Thyroid gland (tissue), 4 donors: ENCODE measurements at regions not wholly inside any gene's neighbourhood (a gene's known extent, or its start where the extent isn't known, plus 50 kb on each side); places are given as distances from the start of the nearest gene placed in this dataset.

Experiments
- DNase-seq, 2 donors: peaks; one replicate each; pipeline ENCODE4 v3.0.0-alpha.2; 2019
- H3K27ac ChIP-seq, 3 donors: fragments of 200-600 bp; sonication (generic); 1 replicate in 2 of 3; 2 replicates in 1 of 3; pipeline ENCODE4 v1.5.1; 2016 to 2019; ENCODE audit warnings: mild to moderate bottlenecking in 1 of 3, moderate library complexity in 1 of 3
- H3K27me3 ChIP-seq: fragments of 200-600 bp; sonication (generic); one replicate; pipeline ENCODE4 v1.5.1; 2019
- H3K36me3 ChIP-seq, 2 donors: fragments of 200-600 bp; sonication (generic); one replicate each; pipeline ENCODE4 v1.5.1; 2016 to 2019
- H3K4me1 ChIP-seq, 2 donors: fragments of 200-600 bp; sonication (generic); one replicate each; pipeline ENCODE4 v1.5.1; 2017 to 2019
- H3K4me3 ChIP-seq, 3 donors: fragments of 200-600 bp; sonication (generic); replicated peaks in 1 of 3; 1 replicate in 2 of 3; 2 replicates in 1 of 3; pipeline ENCODE4 v1.5.1; 2016; ENCODE audit warnings: mild to moderate bottlenecking in 1 of 3
- H3K9me3 ChIP-seq: fragments of 200-600 bp; sonication (generic); one replicate; pipeline ENCODE4 v1.5.1; 2017
- POLR2A ChIP-seq, 2 donors: fragments of 450-650 bp; IDR thresholded peaks; one replicate each; pipeline ENCODE4 v1.6.1; 2017; ENCODE audit warnings: antibody characterized with exemption in 2 of 2, mild to moderate bottlenecking in 2 of 2, moderate library complexity in 1 of 2
- WGBS, 2 donors: methylation state at CpG; one replicate each; pipeline ENCODE4 v1.1.5; 2017; 5-methylcytosine and 5-hydroxymethylcytosine counted together
- intact Hi-C: fragments of 100-400 bp; cut with DNase I; formaldehyde crosslinking; loops from one replicate; pipeline ENCODE4 v1.15.1; 2023
- TF ChIP-seq, protein P1 (sequence below), 6 experiments: fragments of 200-600 bp in 3 of 6; fragments of 450-650 bp in 3 of 6; sonication (generic) in 3 of 6; IDR thresholded peaks; one replicate each; pipeline ENCODE4 v1.5.1; 2016 to 2019; ENCODE audit warnings: antibody characterized with exemption in 6 of 6, mild to moderate bottlenecking in 2 of 6, inconsistent platforms in 1 of 6, moderate library complexity in 1 of 6

DNA sequence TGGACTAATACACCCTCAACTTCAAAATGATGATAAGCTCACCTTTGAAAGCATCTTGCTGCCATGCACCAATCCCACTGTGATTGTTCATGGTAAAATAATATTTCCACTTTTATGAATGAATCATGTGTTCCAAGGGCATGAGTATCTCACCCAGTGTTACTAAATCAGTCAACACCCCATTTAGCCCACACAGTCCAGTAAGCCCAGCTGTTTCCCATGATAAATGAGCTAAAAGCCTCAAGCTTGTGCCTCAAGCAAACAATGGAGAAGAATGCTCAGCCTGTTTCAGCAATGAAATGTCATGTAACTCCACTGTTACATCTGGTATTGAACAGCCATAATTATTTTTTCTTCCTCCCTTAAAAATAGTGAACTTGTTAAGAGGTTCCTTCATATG is 442.5 kb downstream of the XPNPEP1 start:
- no peak for DNase-seq
- Histone ChIP-seq H3K36me3 (no peaks in the 10 kb centered on the region), H3K4me3 (no peak overlapping the region), H3K27me3 (no peaks in the 10 kb centered on the region), H3K27ac (no peak overlapping the region), H3K9me3 (no peaks in the 10 kb centered on the region), H3K4me1 (no peaks in the 10 kb centered on the region)
- TF ChIP-seq, protein P1, sequence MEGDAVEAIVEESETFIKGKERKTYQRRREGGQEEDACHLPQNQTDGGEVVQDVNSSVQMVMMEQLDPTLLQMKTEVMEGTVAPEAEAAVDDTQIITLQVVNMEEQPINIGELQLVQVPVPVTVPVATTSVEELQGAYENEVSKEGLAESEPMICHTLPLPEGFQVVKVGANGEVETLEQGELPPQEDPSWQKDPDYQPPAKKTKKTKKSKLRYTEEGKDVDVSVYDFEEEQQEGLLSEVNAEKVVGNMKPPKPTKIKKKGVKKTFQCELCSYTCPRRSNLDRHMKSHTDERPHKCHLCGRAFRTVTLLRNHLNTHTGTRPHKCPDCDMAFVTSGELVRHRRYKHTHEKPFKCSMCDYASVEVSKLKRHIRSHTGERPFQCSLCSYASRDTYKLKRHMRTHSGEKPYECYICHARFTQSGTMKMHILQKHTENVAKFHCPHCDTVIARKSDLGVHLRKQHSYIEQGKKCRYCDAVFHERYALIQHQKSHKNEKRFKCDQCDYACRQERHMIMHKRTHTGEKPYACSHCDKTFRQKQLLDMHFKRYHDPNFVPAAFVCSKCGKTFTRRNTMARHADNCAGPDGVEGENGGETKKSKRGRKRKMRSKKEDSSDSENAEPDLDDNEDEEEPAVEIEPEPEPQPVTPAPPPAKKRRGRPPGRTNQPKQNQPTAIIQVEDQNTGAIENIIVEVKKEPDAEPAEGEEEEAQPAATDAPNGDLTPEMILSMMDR (IDR thresholded peaks at IDR 0.05) = no peak
- TF ChIP-seq POLR2A (IDR thresholded peaks at IDR 0.05) = no peak
- intact Hi-C loops = no loop called here

DNA sequence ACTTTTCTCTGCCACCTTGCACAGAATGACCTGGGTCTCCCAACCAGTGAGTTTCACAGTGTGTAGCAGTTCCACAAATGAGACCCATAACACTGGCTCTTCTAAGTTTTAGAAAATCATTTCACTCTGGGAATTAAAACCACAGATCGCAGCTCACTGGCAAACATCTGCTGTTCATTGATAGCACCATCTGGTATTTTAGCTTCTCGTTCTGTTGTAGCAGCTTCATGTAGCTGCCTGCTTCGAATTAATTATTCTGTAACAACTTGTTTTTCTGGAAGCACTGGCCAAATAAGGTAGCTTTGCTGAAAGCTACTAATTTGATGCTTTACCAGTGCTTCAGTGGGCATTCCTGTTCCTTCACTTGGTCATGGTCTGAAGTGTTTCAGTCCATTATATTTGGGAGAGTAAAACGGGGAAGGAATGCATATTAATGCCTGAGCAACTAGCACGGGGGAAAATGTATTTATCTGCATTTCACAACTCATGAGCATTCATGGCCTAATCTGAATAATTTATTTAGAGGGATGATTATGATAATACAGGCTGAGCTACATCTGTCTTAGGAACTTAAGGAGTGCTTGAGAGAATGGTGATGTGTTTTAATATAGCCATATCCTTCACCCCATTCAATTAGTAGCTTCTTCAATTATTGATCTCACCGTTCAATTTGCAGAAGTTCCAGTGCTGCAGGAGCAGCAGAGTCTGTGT is 447.4 kb downstream of the XPNPEP1 start:
- 76% methylated on average over 6 of the region's 6 CpGs for WGBS, 2 donors
- intact Hi-C loops = no loop called here
- Histone ChIP-seq H3K36me3 (no peaks in the 10 kb centered on the region), H3K4me1 (no peaks in the 10 kb centered on the region), H3K9me3 (no peaks in the 10 kb centered on the region), H3K4me3 (no peak overlapping the region), H3K27me3 (no peaks in the 10 kb centered on the region), H3K27ac (no peak overlapping the region)
- TF ChIP-seq, protein P1 (IDR thresholded peaks at IDR 0.05) = no peak
- no peak for TF ChIP-seq POLR2A (IDR thresholded peaks at IDR 0.05)
- DNase-seq = no peak

DNA sequence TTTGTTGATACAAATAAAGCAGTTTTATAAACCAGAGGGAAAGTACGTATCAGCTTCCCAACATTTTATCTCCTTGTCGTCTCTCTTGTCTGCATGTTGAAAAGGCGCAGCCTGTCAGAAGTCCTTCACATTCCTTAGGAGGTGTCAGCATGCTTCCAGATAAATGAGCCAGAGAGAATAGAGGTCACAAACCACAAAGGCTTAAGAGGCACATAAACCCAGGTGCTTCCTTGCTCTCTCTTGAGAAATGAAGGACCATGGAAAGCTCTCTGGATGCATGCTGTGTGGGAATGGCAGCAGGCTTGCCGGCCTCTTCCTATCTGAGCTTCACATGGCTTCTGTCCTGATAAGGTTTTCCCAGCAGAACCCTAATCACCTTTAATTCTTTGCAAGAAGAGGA is 448.5 kb downstream of the XPNPEP1 start:
- no peaks in the 10 kb centered on the region for H3K36me3 ChIP-seq
- no peaks in the 10 kb centered on the region for H3K27me3 ChIP-seq
- H3K27ac ChIP-seq = no peak overlapping the region
- DNase-seq = no peak
- no peaks in the 10 kb centered on the region for H3K9me3 ChIP-seq
- intact Hi-C loops = no loop called here
- 22 to 24% methylated on average over 4 of the region's 4 CpGs for WGBS, 2 donors
- H3K4me3 ChIP-seq = no peak overlapping the region
- TF ChIP-seq, protein P1 (IDR thresholded peaks at IDR 0.05) = no peak
- no peak for TF ChIP-seq POLR2A (IDR thresholded peaks at IDR 0.05)
- H3K4me1 ChIP-seq = no peaks in the 10 kb centered on the region

DNA sequence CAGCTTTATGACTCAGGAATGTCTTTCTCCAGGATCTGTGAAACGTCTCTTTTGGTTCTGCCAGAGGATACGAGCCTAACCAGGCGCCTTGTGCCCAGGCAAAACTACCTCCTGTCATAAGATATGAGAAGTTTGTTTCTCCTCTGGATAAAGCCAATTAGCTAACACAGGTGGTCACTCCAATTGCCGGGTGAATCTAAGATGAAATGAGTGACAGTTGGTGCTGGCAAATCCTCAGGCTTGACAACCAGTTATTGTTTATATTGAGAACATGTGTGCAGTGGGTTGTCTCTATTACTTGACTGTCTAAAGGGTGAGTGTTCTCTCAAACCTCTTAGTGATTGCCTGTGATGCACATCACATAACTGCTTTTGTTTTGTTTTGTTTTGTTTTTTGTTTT is 449.1 kb downstream of the XPNPEP1 start:
- WGBS, 2 donors = 58 to 60% methylated on average over 4 of the region's 4 CpGs
- Histone ChIP-seq H3K4me3 (no peak overlapping the region), H3K27me3 (no peaks in the 10 kb centered on the region), H3K36me3 (no peaks in the 10 kb centered on the region), H3K27ac (no peak overlapping the region), H3K4me1 (no peaks in the 10 kb centered on the region), H3K9me3 (no peaks in the 10 kb centered on the region)
- DNase-seq = no peak
- TF ChIP-seq POLR2A (IDR thresholded peaks at IDR 0.05) = no peak
- TF ChIP-seq, protein P1 (IDR thresholded peaks at IDR 0.05) = no peak
- intact Hi-C loops = no loop called here

DNA sequence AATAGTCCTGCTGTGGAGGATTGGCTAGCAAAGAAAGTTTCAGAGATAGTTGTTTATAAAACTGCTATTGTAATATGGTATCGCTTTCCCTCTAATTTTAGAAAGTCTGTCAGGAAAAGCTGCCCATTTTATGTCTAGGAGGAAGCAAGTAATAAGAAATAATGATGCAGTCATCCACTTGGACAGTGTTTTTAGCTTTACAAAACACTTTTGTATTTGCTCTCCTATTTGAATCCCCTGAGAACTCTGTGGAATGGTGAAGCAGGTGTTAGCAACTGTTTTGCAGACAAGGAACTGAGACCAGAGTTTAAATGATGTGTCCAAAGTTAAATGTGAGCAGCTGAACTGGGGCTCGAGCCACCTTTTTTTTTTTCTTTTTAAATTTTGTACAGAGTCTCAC is 455.8 kb downstream of the XPNPEP1 start:
- Histone ChIP-seq H3K36me3 (no peaks in the 10 kb centered on the region), H3K4me3 (no peak overlapping the region), H3K27ac (no peak overlapping the region), H3K27me3 (no peaks in the 10 kb centered on the region), H3K9me3 (no peaks in the 10 kb centered on the region), H3K4me1 (no peaks in the 10 kb centered on the region)
- TF ChIP-seq, protein P1 (IDR thresholded peaks at IDR 0.05) = no peak
- TF ChIP-seq POLR2A (IDR thresholded peaks at IDR 0.05) = no peak
- intact Hi-C loops = no loop called here
- DNase-seq = no peak
- 84 to 88% methylated on average over 2 of the region's 2 CpGs for WGBS, 2 donors
